ENCODE measurements at regions not wholly inside any gene's neighbourhood (a gene's known extent, or its start where the extent isn't known, plus 50 kb on each side); places are given as distances from the start of the nearest gene placed in this dataset.

GRCh38 chr14:62110941-62111340 lies 348.7 kb downstream of the SNAPC1 start:
- Mint-ChIP-seq H3K4me1 (no peaks in the 10 kb centered on the region), H3K27ac (no peak overlapping the region), H3K9me3 (no peaks in the 10 kb centered on the region), H3K36me3 (no peaks in the 10 kb centered on the region), H3K27me3 (peaks cover 17 to 33% of the 10 kb centered on the region in 2 donors), H3K4me3 (no peak overlapping the region)
- POLR2A ChIA-PET, result no interaction called here
- no peaks in the 10 kb centered on the region for H3K36me3 ChIP-seq (ENCODE audit: control insufficient read depth in 2 of 2, extremely low read depth in 1 of 2, insufficient read depth in 1 of 2, low read length in 1 of 2)
- H3K27me3 ChIP-seq (replicated peaks in 1 of 2; ENCODE audit: control insufficient read depth in 2 of 2, extremely low read depth in 1 of 2, insufficient read depth in 2 of 2, low read length in 1 of 2), result peaks cover 3 to 4% of the 10 kb centered on the region in 2 experiments
- ATAC-seq (replicated peaks in 1 of 4), result no peak
- H3K4me3 ChIP-seq (ENCODE audit: control insufficient read depth in 1 of 2, extremely low read depth in 1 of 2, low read length in 1 of 2), result no peak overlapping the region
- no peak overlapping the region for H3K27ac ChIP-seq (ENCODE audit: low read length)
- CTCF ChIA-PET, result no interaction called here
- no peaks in the 10 kb centered on the region for H3K4me1 ChIP-seq (ENCODE audit: control insufficient read depth in 1 of 2, extremely low read depth in 1 of 2, insufficient read depth in 2 of 2, low read length in 2 of 2)
- H3K9me3 ChIP-seq, result no peaks in the 10 kb centered on the region
- no peak for DNase-seq

- Histone ChIP-seq H3K27ac (ENCODE audit: low read length) (no peak overlapping the region), H3K36me3 (ENCODE audit: control insufficient read depth in 2 of 2, extremely low read depth in 1 of 2, insufficient read depth in 1 of 2, low read length in 1 of 2) (no peaks in the 10 kb centered on the region), H3K4me1 (ENCODE audit: control insufficient read depth in 1 of 2, extremely low read depth in 1 of 2, insufficient read depth in 2 of 2, low read length in 2 of 2) (peaks cover 3 to 14% of the 10 kb centered on the region in 2 experiments), H3K9me3 (no peaks in the 10 kb centered on the region), H3K4me3 (ENCODE audit: control insufficient read depth in 1 of 2, extremely low read depth in 1 of 2, low read length in 1 of 2) (peak overlapping the region; percentile 44 to 80), H3K27me3 (replicated peaks in 1 of 2; ENCODE audit: control insufficient read depth in 2 of 2, extremely low read depth in 1 of 2, insufficient read depth in 2 of 2, low read length in 1 of 2) (peaks cover 19 to 20% of the 10 kb centered on the region in 2 experiments)
- Mint-ChIP-seq H3K27me3 (peaks cover 54 to 60% of the 10 kb centered on the region in 2 donors), H3K9me3 (no peaks in the 10 kb centered on the region), H3K4me1 (peaks cover 10 to 13% (median 13%) of the 10 kb centered on the region in 3 donors), H3K4me3 (peak overlapping the region; percentile 50 to 76 (median 65)), H3K27ac (no peak overlapping the region), H3K36me3 (no peaks in the 10 kb centered on the region)
- ATAC-seq (replicated peaks in 1 of 4) (peak; percentile 84 to 98 (median 90)), DNase-seq (peak; percentile 6 to 69 (median 48))
- CTCF ChIA-PET, result interaction anchor here (0.5 to 2.0 kb wide), 4 partner anchors 9 to 40 kb away, joined by 3 to 14 read pairs (median 4); no protein-coding TSS in a partner anchor
- WGBS (ENCODE audit: insufficient coverage), result 6% methylated on average over 51 of the region's 56 CpGs
- POLR2A ChIA-PET, result interaction anchor here in 1 of 2 donors (0.6 kb wide), 1 partner anchor 835 kb away, joined by 3 read pairs; no protein-coding TSS in a partner anchor
These were observed 355.0 kb downstream of the SNAPC1 start for GRCh38 chr14:62117010-62117750.

GRCh38 chr14:62117751-62118105 lies 355.5 kb downstream of the SNAPC1 start:
- ChIA-PET CTCF (interaction anchor here (0.5 to 2.0 kb wide), 4 partner anchors 9 to 177 kb away, joined by 3 to 14 read pairs (median 4); no protein-coding TSS in a partner anchor), POLR2A (no interaction called here)
- Mint-ChIP-seq H3K4me1 (peaks cover 10 to 13% (median 13%) of the 10 kb centered on the region in 3 donors), H3K27me3 (peaks cover 57 to 65% of the 10 kb centered on the region in 2 donors), H3K27ac (no peak overlapping the region), H3K4me3 (peak overlapping the region; percentile 50 to 76 (median 65)), H3K36me3 (no peaks in the 10 kb centered on the region), H3K9me3 (no peaks in the 10 kb centered on the region)
- peak in 1 of 35 experiments; percentile 6 for DNase-seq
- peaks cover 19 to 20% of the 10 kb centered on the region in 2 experiments for H3K27me3 ChIP-seq (replicated peaks in 1 of 2; ENCODE audit: control insufficient read depth in 2 of 2, extremely low read depth in 1 of 2, insufficient read depth in 2 of 2, low read length in 1 of 2)
- peaks cover 3 to 14% of the 10 kb centered on the region in 2 experiments for H3K4me1 ChIP-seq (ENCODE audit: control insufficient read depth in 1 of 2, extremely low read depth in 1 of 2, insufficient read depth in 2 of 2, low read length in 2 of 2)
- peak in 1 of 4 experiments; percentile 28 for ATAC-seq (replicated peaks in 1 of 4)
- no peak overlapping the region for H3K27ac ChIP-seq (ENCODE audit: low read length)
- no peaks in the 10 kb centered on the region for H3K9me3 ChIP-seq
- peak overlapping the region; percentile 44 to 80 for H3K4me3 ChIP-seq (ENCODE audit: control insufficient read depth in 1 of 2, extremely low read depth in 1 of 2, low read length in 1 of 2)
- H3K36me3 ChIP-seq (ENCODE audit: control insufficient read depth in 2 of 2, extremely low read depth in 1 of 2, insufficient read depth in 1 of 2, low read length in 1 of 2), result no peaks in the 10 kb centered on the region
- WGBS (ENCODE audit: insufficient coverage), result 14% methylated on average over 10 of the region's 10 CpGs

- Histone ChIP-seq H3K27ac (ENCODE audit: low read length) (no peak overlapping the region), H3K4me1 (ENCODE audit: control insufficient read depth in 1 of 2, extremely low read depth in 1 of 2, insufficient read depth in 2 of 2, low read length in 2 of 2) (peaks cover 3 to 14% of the 10 kb centered on the region in 2 experiments), H3K27me3 (replicated peaks in 1 of 2; ENCODE audit: control insufficient read depth in 2 of 2, extremely low read depth in 1 of 2, insufficient read depth in 2 of 2, low read length in 1 of 2) (peaks cover 18 to 19% of the 10 kb centered on the region in 2 experiments), H3K4me3 (ENCODE audit: control insufficient read depth in 1 of 2, extremely low read depth in 1 of 2, low read length in 1 of 2) (no peak overlapping the region), H3K9me3 (no peaks in the 10 kb centered on the region), H3K36me3 (ENCODE audit: control insufficient read depth in 2 of 2, extremely low read depth in 1 of 2, insufficient read depth in 1 of 2, low read length in 1 of 2) (no peaks in the 10 kb centered on the region)
- H3K27ac Mint-ChIP-seq, result no peak overlapping the region
- peak overlapping the region in 1 of 3 donors; percentile 76 for H3K4me3 Mint-ChIP-seq
- DNase-seq (no peak), ATAC-seq (replicated peaks in 1 of 4) (no peak)
- H3K4me1 Mint-ChIP-seq, result peaks cover 10 to 13% (median 13%) of the 10 kb centered on the region in 3 donors
- 94% methylated on average over 2 of the region's 4 CpGs for whole genome bisulfite sequencing (ENCODE audit: insufficient coverage)
- no peaks in the 10 kb centered on the region for H3K9me3 Mint-ChIP-seq
- peaks cover 64 to 71% of the 10 kb centered on the region in 2 donors for H3K27me3 Mint-ChIP-seq
- ChIA-PET POLR2A (no interaction called here), CTCF (interaction anchor here (0.8 to 2.0 kb wide), 2 partner anchors 8 to 178 kb away, joined by 3 to 14 read pairs; no protein-coding TSS in a partner anchor)
- H3K36me3 Mint-ChIP-seq, result no peaks in the 10 kb centered on the region
These were observed 356.2 kb downstream of the SNAPC1 start for GRCh38 chr14:62118461-62118860.

- Histone ChIP-seq H3K27me3 (replicated peaks in 1 of 2; ENCODE audit: control insufficient read depth in 2 of 2, extremely low read depth in 1 of 2, insufficient read depth in 2 of 2, low read length in 1 of 2) (peaks cover 18 to 19% of the 10 kb centered on the region in 2 experiments), H3K36me3 (ENCODE audit: control insufficient read depth in 2 of 2, extremely low read depth in 1 of 2, insufficient read depth in 1 of 2, low read length in 1 of 2) (no peaks in the 10 kb centered on the region), H3K27ac (ENCODE audit: low read length) (no peak overlapping the region), H3K4me1 (ENCODE audit: control insufficient read depth in 1 of 2, extremely low read depth in 1 of 2, insufficient read depth in 2 of 2, low read length in 2 of 2) (peaks cover 3 to 14% of the 10 kb centered on the region in 2 experiments), H3K4me3 (ENCODE audit: control insufficient read depth in 1 of 2, extremely low read depth in 1 of 2, low read length in 1 of 2) (no peak overlapping the region), H3K9me3 (no peaks in the 10 kb centered on the region)
- ChIA-PET CTCF (no interaction called here), POLR2A (no interaction called here)
- WGBS (ENCODE audit: insufficient coverage), result 71% methylated on average over 3 of the region's 6 CpGs
- no peak for DNase-seq
- peak overlapping the region in 1 of 2 donors; percentile 37 for H3K27ac Mint-ChIP-seq
- peaks cover 10 to 13% (median 13%) of the 10 kb centered on the region in 3 donors for H3K4me1 Mint-ChIP-seq
- no peaks in the 10 kb centered on the region for H3K9me3 Mint-ChIP-seq
- H3K36me3 Mint-ChIP-seq, result no peaks in the 10 kb centered on the region
- ATAC-seq (replicated peaks in 1 of 4), result no peak
- peaks cover 69 to 71% of the 10 kb centered on the region in 2 donors for H3K27me3 Mint-ChIP-seq
- no peak overlapping the region for H3K4me3 Mint-ChIP-seq
These were observed 356.7 kb downstream of the SNAPC1 start for GRCh38 chr14:62118871-62119270.

- Mint-ChIP-seq H3K27ac (no peak overlapping the region), H3K4me3 (no peak overlapping the region), H3K9me3 (no peaks in the 10 kb centered on the region), H3K27me3 (peaks cover 53 to 61% of the 10 kb centered on the region in 2 donors), H3K36me3 (no peaks in the 10 kb centered on the region), H3K4me1 (no peaks in the 10 kb centered on the region)
- DNase-seq (no peak), ATAC-seq (replicated peaks in 1 of 4) (no peak)
- Histone ChIP-seq H3K36me3 (ENCODE audit: control insufficient read depth in 2 of 2, extremely low read depth in 1 of 2, insufficient read depth in 1 of 2, low read length in 1 of 2) (no peaks in the 10 kb centered on the region), H3K27me3 (replicated peaks in 1 of 2; ENCODE audit: control insufficient read depth in 2 of 2, extremely low read depth in 1 of 2, insufficient read depth in 2 of 2, low read length in 1 of 2) (peaks cover under 1 to 2% of the 10 kb centered on the region in 2 experiments), H3K4me3 (ENCODE audit: control insufficient read depth in 1 of 2, extremely low read depth in 1 of 2, low read length in 1 of 2) (no peak overlapping the region), H3K27ac (ENCODE audit: low read length) (no peak overlapping the region), H3K4me1 (ENCODE audit: control insufficient read depth in 1 of 2, extremely low read depth in 1 of 2, insufficient read depth in 2 of 2, low read length in 2 of 2) (no peaks in the 10 kb centered on the region), H3K9me3 (no peaks in the 10 kb centered on the region)
- ChIA-PET CTCF (interaction anchor here in 1 of 2 donors (0.5 to 1.3 kb wide), 2 partner anchors 199 to 396 kb away, joined by 3 to 4 read pairs; no protein-coding TSS in a partner anchor), POLR2A (no interaction called here)
- WGBS (ENCODE audit: insufficient coverage), result no CpG with 5 or more reads among the region's 2 CpGs
These were observed 361.7 kb downstream of the SNAPC1 start for GRCh38 chr14:62123961-62124360.
